SK-N-SH treated with all-trans-retinoic acid at 6 μM for 48 hours (cell line): ENCODE measurements at regions not wholly inside any gene's neighbourhood (a gene's known extent, or its start where the extent isn't known, plus 50 kb on each side); places are given as distances from the start of the nearest gene placed in this dataset.

Experiments
- ATAC-seq: fragments of 200-7000 bp; cut with Tn5 transposase; 3 replicates; pipeline ENCODE4 v1.9.1; 2020; ENCODE audit warnings: mild to moderate bottlenecking, moderate library complexity
- ARNTL ChIP-seq: fragments of 450-650 bp; formaldehyde crosslinking; IDR thresholded peaks from 2 replicates; pipeline ENCODE4 v1.5.0; 2020; ENCODE audit warnings: low read depth, mild to moderate bottlenecking, moderate library complexity, borderline replicate concordance
- BACH2 ChIP-seq: fragments of 250-450 bp; sonication (Bioruptor Pico); IDR thresholded peaks from 2 replicates; pipeline ENCODE4 v1.9.0; 2021; ENCODE audit warnings: mild to moderate bottlenecking, borderline replicate concordance
- CREB5 ChIP-seq: fragments of 250-450 bp; sonication (Bioruptor Pico); IDR thresholded peaks from 2 replicates; pipeline ENCODE4 v1.5.1; 2020; ENCODE audit warnings: low read depth, mild to moderate bottlenecking, moderate library complexity
- CSDC2 ChIP-seq: fragments of 250-450 bp; sonication (Bioruptor Pico); IDR thresholded peaks from 2 replicates; pipeline ENCODE4 v1.5.0; 2020; ENCODE audit warnings: mild to moderate bottlenecking, moderate library complexity
- CSRNP3 ChIP-seq: fragments of 250-450 bp; sonication (Bioruptor Pico); IDR thresholded peaks from 2 replicates; pipeline ENCODE4 v1.5.1; 2021; ENCODE audit warnings: mild to moderate bottlenecking, moderate library complexity
- ESRRG ChIP-seq: fragments of 250-450 bp; sonication (Bioruptor Pico); IDR thresholded peaks from 2 replicates; pipeline ENCODE4 v1.6.1; 2021; ENCODE audit warnings: mild to moderate bottlenecking
- GLIS3 ChIP-seq: fragments of 250-450 bp; sonication (Bioruptor Pico); IDR thresholded peaks from 2 replicates; pipeline ENCODE4 v1.5.0; 2020; ENCODE audit warnings: mild to moderate bottlenecking, moderate library complexity
- ISL1 ChIP-seq: fragments of 250-450 bp; sonication (Bioruptor Pico); IDR thresholded peaks from 2 replicates; pipeline ENCODE4 v2.1.2; 2022; ENCODE audit warnings: mild to moderate bottlenecking, moderate library complexity
- OSR1 ChIP-seq: fragments of 250-450 bp; sonication (Bioruptor Pico); IDR thresholded peaks from 2 replicates; pipeline ENCODE4 v1.8.0; 2022; ENCODE audit warnings: moderate library complexity, mild to moderate bottlenecking, inconsistent platforms
- PATZ1 ChIP-seq: fragments of 250-450 bp; sonication (Bioruptor Pico); IDR thresholded peaks from 2 replicates; pipeline ENCODE4 v1.8.0; 2020; ENCODE audit warnings: mild to moderate bottlenecking, moderate library complexity, borderline replicate concordance
- POU6F1 ChIP-seq: fragments of 250-450 bp; sonication (Bioruptor Pico); IDR thresholded peaks from 2 replicates; pipeline ENCODE4 v1.8.0; 2021; ENCODE audit warnings: low read depth, mild to moderate bottlenecking, moderate library complexity, borderline replicate concordance
- PPARA ChIP-seq: fragments of 250-450 bp; sonication (Bioruptor Pico); IDR thresholded peaks from 2 replicates; pipeline ENCODE4 v1.5.0; 2020; ENCODE audit warnings: mild to moderate bottlenecking, borderline replicate concordance
- RARB ChIP-seq: fragments of 250-450 bp; sonication (Bioruptor Pico); IDR thresholded peaks from 2 replicates; pipeline ENCODE4 v1.8.0; 2021; ENCODE audit warnings: mild to moderate bottlenecking, moderate library complexity
- SNAI2 ChIP-seq: fragments of 250-450 bp; sonication (Bioruptor Pico); IDR thresholded peaks from 2 replicates; pipeline ENCODE4 v1.5.0; 2020; ENCODE audit warnings: mild to moderate bottlenecking, moderate library complexity
- TOX ChIP-seq: fragments of 250-450 bp; sonication (Bioruptor Pico); IDR thresholded peaks from 2 replicates; pipeline ENCODE4 v1.8.0; 2021; ENCODE audit warnings: mild to moderate bottlenecking, moderate library complexity, borderline replicate concordance
- TSHZ2 ChIP-seq: fragments of 250-450 bp; sonication (Bioruptor Pico); IDR thresholded peaks from 2 replicates; pipeline ENCODE4 v1.5.0; 2020; ENCODE audit warnings: mild to moderate bottlenecking, moderate library complexity
- ZC3H10 ChIP-seq: fragments of 250-450 bp; sonication (Bioruptor Pico); IDR thresholded peaks from 2 replicates; pipeline ENCODE4 v1.5.1; 2021; ENCODE audit warnings: mild to moderate bottlenecking, moderate library complexity
- ZFP3 ChIP-seq: fragments of 250-450 bp; sonication (Bioruptor Pico); IDR thresholded peaks from 2 replicates; pipeline ENCODE4 v1.5.0; 2020; ENCODE audit warnings: mild to moderate bottlenecking, moderate library complexity
- ZNF565 ChIP-seq: fragments of 450-650 bp; formaldehyde crosslinking; conservative IDR thresholded peaks from 2 replicates; pipeline ENCODE4 v1.5.0; 2020; ENCODE audit warnings: low read depth, mild to moderate bottlenecking, moderate library complexity
- ZNF70 ChIP-seq: fragments of 450-650 bp; formaldehyde crosslinking; IDR thresholded peaks from 2 replicates; pipeline ENCODE4 v1.5.0; 2020; ENCODE audit warnings: mild to moderate bottlenecking, moderate library complexity

- TF ChIP-seq TSHZ2 (CRISPR knock-in tag) (no peak), TOX (CRISPR knock-in tag) (no peak), ZNF70 (no peak), ESRRG (CRISPR knock-in tag) (no peak), CSDC2 (CRISPR knock-in tag) (no peak), OSR1 (CRISPR knock-in tag) (no peak), RARB (CRISPR knock-in tag) (no peak), ZFP3 (no peak), ZC3H10 (CRISPR knock-in tag) (no peak), SNAI2 (no peak), CREB5 (CRISPR knock-in tag) (no peak), ISL1 (no peak), GLIS3 (CRISPR knock-in tag) (no peak), CSRNP3 (CRISPR knock-in tag) (no peak)
- ATAC-seq = no peak
Measured at GRCh38 chr2:84088656-84089055, 370.4 kb downstream of the SUCLG1 start.

- TF ChIP-seq ISL1 (no peak), GLIS3 (CRISPR knock-in tag) (no peak), BACH2 (CRISPR knock-in tag) (no peak)
- no peak for ATAC-seq
Measured at GRCh38 chr2:84085562-84085961, 373.5 kb downstream of the SUCLG1 start.

- TF ChIP-seq ARNTL (CRISPR knock-in tag) = no peak
- TF ChIP-seq PATZ1 = no peak
- no peak for TF ChIP-seq ZC3H10 (CRISPR knock-in tag)
- no peak for TF ChIP-seq PPARA
- TF ChIP-seq POU6F1 (CRISPR knock-in tag) = no peak
- no peak for TF ChIP-seq SNAI2
- no peak for TF ChIP-seq ISL1
- no peak for ATAC-seq
Measured at GRCh38 chr2:84084856-84085255, 374.2 kb downstream of the SUCLG1 start.

- no peak for ATAC-seq
- TF ChIP-seq GLIS3 (CRISPR knock-in tag) = no peak
- no peak for TF ChIP-seq OSR1 (CRISPR knock-in tag)
- no peak for TF ChIP-seq PATZ1
- TF ChIP-seq ZNF565 = no peak
- TF ChIP-seq CSDC2 (CRISPR knock-in tag) = no peak
- no peak for TF ChIP-seq SNAI2
- TF ChIP-seq POU6F1 (CRISPR knock-in tag) = no peak
- TF ChIP-seq ESRRG (CRISPR knock-in tag) = no peak
- TF ChIP-seq CSRNP3 (CRISPR knock-in tag) = no peak
Measured at GRCh38 chr2:84083984-84084383, 375.1 kb downstream of the SUCLG1 start.
